NCI-H1092 (cell line): ENCODE measurements at regions not wholly inside any gene's neighbourhood (a gene's known extent, or its start where the extent isn't known, plus 50 kb on each side); places are given as distances from the start of the nearest gene placed in this dataset.

Source experiments
- DNase-seq: peaks from one replicate; lab custom pipeline; 2025; lab: John Stamatoyannopoulos, UW

DNA sequence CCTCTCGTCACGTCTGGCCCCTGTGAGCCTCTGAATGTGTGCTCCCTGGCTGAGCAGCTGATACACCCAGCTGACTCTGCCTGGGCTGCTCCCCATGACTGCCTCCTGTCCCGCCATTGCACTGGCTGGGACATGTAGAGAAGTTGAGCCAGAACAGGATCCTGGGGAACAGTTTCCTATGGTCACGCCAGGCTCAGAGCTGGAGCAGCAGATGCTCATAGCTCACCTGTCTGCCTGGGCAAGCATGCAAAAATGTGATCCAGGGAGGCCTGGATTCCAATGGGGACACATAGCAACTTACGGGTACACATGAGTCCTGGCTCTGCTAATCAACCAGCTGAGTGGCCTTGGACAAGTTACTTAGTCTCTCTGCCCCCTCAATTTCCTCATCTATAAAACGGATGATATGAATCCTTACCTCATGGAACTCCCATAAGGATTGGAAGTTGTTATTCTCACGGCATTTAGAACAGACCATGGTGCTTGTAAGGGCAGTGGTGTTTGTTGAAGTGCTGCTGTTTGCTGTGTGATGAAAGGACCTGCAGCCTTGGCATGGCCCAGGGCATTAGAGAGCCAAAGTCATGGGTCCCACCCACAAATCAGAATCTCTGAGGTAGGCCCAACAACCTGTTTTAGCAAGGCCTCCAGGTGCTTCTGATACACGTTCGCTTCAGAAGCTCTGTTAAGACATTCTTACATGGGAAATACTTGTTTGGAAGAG lies 150.3 kb upstream of the VANGL1 start:
- no peak for DNase-seq

DNA sequence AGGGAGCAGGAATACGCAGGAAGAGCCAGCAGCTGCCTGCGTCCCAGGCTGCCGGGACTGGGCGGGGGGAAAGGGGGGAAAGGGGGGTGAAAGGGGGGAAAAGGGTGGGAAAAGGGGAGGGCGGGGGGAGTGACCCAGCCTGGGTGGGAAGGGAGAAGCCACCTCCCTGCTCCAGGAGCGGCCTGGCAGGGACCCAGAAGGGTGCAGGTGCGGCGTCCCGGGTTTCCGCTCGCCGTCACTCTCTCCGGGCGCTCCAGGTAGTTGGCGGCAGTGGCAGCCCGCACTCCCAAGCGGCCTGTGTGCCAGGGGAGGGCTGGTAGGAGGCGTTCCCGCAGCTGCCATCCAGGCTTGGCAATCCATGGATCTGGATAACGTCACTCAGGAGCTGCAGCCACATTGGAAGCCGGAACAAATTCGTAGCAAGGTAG lies 141.0 kb upstream of the NGF start:
- DNase-seq, result peak; percentile 44

DNA sequence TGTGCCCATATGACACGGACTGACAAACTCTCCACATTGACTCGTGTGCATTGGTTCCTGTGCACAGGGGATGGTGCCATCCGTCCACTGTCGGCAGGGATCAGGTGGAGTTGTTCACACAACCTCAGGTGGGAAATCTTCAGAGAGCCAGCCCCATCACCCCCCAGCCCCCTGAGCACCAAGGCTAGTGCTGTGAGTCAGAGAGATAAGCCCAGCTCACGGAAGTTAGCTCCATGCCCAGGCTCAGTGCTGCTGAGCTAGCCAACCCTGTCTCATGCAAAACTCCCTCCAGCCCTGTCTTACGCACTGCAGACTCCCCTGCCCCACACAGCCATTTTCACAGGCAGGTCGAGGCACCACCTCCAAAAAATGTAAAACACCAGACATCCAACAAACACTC lies 139.0 kb upstream of the NGF start:
- no peak for DNase-seq

DNA sequence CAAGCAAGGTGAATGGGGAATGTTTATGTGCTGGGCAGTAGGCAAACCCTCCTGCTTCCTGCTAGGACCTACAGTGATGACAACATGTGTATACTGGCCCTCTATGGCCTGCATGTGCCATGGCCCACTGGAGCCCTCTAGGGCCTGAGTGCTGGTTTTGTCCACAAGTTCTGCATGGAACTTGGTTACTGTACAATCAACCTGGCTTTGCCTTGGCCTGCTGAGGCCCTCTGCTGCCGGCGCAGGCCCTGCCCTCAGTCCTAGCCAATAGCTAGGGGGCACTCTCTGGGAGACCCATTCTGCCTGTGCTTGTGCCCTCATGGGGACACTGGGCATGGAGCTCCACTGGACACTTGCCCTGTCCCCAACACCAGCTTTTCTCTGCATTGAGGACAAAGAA lies 138.6 kb upstream of the NGF start:
- DNase-seq, result no peak

GRCh38 chr1:115475901-115476300 lies 137.9 kb upstream of the NGF start:
- DNase-seq, result no peak

GRCh38 chr1:115475252-115475651 lies 137.2 kb upstream of the NGF start:
- DNase-seq, result no peak

DNA sequence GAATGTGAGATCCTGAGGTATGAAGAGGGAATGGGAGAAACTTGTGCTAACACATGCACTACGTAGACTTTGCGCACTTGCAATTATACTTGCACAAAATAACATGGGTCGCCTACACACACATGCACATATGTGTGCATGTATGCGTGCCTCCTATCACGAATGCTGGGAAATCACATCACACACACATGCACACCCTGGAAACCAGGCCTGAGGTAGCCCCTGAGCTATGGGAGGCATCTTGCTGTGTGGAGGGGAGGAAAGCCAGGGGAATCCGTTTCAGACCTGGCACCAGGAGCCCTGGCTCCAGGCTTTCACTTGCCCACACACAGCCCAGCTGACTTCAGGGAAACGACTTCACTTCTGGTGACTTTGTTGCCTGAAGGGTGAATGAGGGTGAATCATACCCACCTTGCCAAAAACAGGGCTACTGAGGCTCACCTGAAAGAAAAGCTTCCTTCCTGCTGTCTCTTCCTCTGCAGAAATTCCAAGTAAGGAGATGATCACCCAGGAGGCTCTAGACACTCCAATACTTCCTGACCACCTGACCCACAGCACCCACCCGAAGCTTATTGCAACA lies 136.0 kb upstream of the NGF start:
- no peak for DNase-seq

DNA sequence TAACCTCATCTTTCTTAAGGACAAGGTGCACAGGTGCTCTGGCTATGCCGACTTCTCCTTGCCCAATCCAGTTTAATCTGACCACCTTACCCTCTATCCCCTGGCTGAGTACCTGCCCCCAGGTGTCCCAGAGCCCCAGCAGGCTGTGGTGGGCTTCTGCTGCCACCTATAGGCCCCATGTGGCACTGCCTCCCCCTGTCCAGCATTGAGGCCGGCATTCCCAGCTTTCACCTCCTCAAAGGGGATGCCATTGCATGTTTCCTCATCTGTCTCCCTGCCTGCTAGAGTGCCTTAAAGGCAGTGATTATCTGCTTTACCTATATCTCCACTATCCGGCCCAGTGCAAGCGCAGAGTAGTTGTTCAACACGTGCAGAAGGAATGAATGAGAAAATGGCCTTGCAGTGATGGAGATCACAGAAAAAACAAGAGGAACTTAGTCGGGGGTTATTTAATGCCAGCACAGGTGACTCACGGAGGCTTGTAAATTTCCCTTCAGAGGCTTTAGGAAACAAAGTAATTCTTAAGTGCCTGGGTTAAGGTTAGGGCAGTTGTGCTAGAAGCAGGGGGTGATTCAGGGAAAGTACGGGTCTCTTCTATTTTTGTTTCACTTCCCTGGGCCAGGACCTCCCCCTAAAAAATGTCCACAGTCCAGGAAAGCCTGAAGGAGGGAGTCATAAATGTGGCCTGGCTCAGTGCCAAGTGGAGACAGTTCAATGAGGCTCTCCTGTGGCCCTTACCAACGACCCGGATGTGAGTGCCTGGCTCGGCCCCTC lies 131.8 kb upstream of the NGF start:
- no peak for DNase-seq

DNA sequence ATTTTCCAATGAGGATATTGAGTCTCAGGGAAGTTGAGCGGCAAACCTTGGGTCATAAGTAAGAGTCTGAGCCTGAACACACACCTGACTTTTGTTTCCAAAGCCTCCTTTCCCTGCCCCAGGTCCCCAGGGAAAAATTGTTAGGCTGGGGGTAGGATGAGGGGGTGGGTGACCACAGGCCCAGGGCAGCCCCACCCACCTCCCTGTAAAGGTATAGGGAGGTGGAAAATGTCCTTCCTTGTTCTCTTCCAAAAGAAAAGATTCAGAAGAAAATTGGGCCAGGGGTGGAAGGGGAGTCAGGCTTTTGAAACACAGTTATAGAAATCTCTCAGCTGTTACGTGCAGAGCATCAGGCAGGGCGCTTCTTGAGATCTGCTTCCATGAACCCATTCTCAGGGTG lies 129.7 kb upstream of the NGF start:
- no peak for DNase-seq

- no peak for DNase-seq
Measured at GRCh38 chr1:115467196-115467595, 129.1 kb upstream of the NGF start.

DNA sequence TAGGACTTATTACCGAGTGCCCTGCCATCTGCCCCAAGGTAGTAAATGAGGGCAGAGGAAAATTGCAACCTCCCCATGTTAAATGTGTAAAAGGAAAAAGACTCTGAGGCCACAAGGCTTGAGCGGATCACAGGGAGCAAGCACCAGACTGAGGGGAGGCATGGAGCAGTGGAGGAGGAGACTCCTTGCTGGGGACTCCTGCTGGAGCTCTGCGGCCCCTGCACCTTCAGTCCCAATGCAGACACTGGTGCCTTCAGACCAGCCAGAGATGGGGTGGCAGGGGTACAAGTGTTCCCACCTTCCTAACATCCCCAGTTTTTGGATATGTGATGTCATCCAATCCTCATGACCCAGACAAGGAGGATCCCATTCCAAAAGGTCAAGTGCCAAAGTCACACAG lies 128.4 kb upstream of the NGF start:
- no peak for DNase-seq

- no peak for DNase-seq
Measured at GRCh38 chr1:115465802-115466363, 127.8 kb upstream of the NGF start.

GRCh38 chr1:115463347-115463746 lies 125.3 kb upstream of the NGF start:
- DNase-seq, result peak; percentile 8

- DNase-seq, result no peak
Measured at GRCh38 chr1:115462566-115463076, 124.6 kb upstream of the NGF start.

- DNase-seq, result no peak
Measured at GRCh38 chr1:115461526-115461925, 123.5 kb upstream of the NGF start.

DNA sequence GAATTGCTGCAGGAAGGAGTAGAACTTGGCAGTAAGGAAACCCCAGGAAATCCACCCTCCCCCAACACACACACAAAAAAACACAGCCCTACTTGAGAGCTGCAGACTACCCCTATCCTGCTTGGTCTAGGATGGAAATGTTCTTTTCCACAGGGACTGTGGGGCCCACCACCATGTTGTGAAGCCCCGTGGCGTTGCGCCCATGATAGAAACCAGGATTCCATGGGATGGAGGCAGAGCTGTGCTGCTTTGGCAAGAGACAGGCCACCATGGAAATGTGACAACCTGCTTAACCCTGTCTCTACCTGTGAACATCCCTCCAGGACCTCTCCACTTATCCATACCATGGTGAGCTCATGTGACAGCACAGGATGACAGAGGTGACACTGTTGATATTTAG lies 121.1 kb upstream of the NGF start:
- DNase-seq, result no peak

DNA sequence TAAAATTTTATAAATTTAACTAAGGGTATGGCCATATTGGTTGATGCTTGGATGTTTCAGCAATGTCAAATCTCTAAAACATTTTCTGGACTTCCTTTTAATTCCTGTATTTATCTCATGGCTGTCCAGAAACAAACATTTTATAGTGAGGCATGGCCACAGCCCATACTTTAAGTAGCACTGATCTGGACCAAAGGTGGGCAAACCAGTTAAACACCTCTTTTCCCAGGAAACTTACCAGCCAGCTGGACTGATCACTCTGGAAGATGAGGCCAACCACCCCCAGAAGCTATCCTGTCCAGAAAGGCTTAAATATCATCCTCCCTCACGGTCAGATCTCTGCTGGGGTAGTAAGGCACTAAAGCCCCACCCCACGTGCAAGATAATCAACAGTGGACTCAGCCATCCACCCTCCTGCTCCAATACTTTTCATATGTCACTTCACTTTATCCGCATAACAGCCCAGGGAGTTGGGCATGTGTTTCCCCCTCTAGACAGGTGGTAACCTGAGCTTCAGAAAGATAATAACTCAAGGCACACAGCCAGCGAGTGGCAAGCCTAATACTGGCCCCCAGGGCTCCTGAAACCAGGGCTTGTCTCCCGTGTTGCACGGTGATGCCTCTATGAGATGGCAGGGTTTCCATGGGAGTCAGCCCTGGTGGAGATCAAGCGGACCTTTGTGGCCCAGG lies 120.5 kb upstream of the NGF start:
- peak; percentile 49 for DNase-seq

DNA sequence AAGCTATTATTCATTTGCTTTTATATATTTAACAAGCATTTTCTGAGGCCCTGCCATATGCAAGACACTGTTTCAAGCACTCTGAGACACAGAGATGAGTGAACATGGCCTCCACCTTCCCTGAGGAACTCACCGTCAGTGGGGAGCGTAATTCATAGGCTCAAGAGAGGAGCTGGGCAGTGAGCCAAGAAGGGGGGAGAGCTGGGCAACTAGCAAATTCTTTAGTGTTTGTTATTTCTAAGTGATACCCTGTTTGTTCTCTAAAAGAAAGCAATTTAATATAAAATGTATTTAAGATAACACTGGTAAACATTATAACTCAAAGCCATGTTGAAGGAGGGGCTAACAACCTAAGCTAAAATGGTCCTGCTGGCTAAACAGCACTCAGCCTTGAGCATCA lies 119.2 kb upstream of the NGF start:
- DNase-seq, result peak; percentile 32

- DNase-seq, result no peak
Measured at GRCh38 chr1:115456441-115456961, 118.5 kb upstream of the NGF start.

DNA sequence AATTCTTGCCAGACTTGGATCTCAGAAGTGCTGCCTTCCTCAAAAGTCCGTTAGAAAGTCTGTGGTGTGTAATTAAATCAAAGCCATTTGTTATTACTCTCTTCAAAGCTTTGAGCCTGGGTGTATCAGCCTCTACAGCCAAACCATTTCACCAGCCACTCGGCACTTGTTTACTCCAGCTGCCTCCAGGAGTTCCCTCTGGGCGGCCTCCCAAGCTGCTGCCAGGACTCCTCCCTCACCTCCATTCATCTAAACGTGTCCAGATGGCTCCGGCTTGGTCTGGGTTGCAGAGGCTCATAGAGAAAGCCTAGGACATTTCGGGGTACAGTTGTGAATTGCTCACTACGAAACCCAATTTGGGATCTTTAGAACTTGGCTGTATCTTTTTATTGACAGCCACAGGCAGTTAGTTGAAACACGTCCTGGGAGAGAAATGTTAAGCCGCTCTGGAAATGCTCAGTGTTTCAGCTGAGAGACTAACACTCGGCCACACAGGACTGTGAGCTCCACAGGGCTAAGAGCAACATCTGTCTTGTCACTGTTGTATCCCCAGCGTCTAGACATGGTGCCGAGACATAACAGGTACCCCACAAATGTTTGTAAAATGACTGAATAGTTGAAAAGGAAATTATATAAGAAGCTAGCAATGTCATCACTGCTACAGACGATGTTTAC lies 116.9 kb upstream of the NGF start:
- DNase-seq, result peak; percentile 16

GRCh38 chr1:115453666-115454065 lies 115.6 kb upstream of the NGF start:
- no peak for DNase-seq
